ENCODE measurements at regions not wholly inside any gene's neighbourhood (a gene's known extent, or its start where the extent isn't known, plus 50 kb on each side); places are given as distances from the start of the nearest gene placed in this dataset.

GRCh38 chr5:20294696-20295095 is 306.7 kb upstream of the CDH18 start:
- TF ChIP-seq CREB1 (IDR thresholded peaks at IDR 0.05; ENCODE audit: low read depth) (no peak), TAF1 (IDR thresholded peaks at IDR 0.05; ENCODE audit: low read depth) (no peak), TEAD4 (IDR thresholded peaks at IDR 0.05) (no peak), EGR1 (IDR thresholded peaks at IDR 0.05) (no peak), TCF12 (IDR thresholded peaks at IDR 0.05; ENCODE audit: low read depth) (no peak), ZBTB7A (IDR thresholded peaks at IDR 0.05; ENCODE audit: low read depth) (no peak), YY1 (IDR thresholded peaks at IDR 0.05; ENCODE audit: low read depth) (no peak), FOXM1 (IDR thresholded peaks at IDR 0.05; ENCODE audit: borderline replicate concordance, low read depth) (no peak), RAD21 (IDR thresholded peaks at IDR 0.05; ENCODE audit: low read depth) (no peak), USF1 (IDR thresholded peaks at IDR 0.05) (no peak), NFIC (IDR thresholded peaks at IDR 0.05) (no peak), MAX (IDR thresholded peaks at IDR 0.05) (no peak), REST (IDR thresholded peaks at IDR 0.05; ENCODE audit: low read depth) (no peak), EP300 (IDR thresholded peaks at IDR 0.05; ENCODE audit: borderline replicate concordance) (no peak), CEBPB (IDR thresholded peaks at IDR 0.05) (no peak)

- TF ChIP-seq MAX (IDR thresholded peaks at IDR 0.05) (no peak), NFIC (IDR thresholded peaks at IDR 0.05) (no peak), USF1 (IDR thresholded peaks at IDR 0.05) (no peak)
Measured at GRCh38 chr5:20291766-20292165, 303.8 kb upstream of the CDH18 start.

- TF ChIP-seq CEBPB (IDR thresholded peaks at IDR 0.05) (peak; percentile 51; the same call in 1 of the 2 replicates), RAD21 (IDR thresholded peaks at IDR 0.05; ENCODE audit: low read depth) (no peak)
Measured at GRCh38 chr5:20287640-20288039, 299.6 kb upstream of the CDH18 start.

- TF ChIP-seq EP300 (IDR thresholded peaks at IDR 0.05; ENCODE audit: borderline replicate concordance) (no peak), MAX (IDR thresholded peaks at IDR 0.05) (no peak), USF1 (IDR thresholded peaks at IDR 0.05) (no peak), EGR1 (IDR thresholded peaks at IDR 0.05) (no peak), ZBTB7A (IDR thresholded peaks at IDR 0.05; ENCODE audit: low read depth) (no peak), YY1 (IDR thresholded peaks at IDR 0.05; ENCODE audit: low read depth) (no peak), TEAD4 (IDR thresholded peaks at IDR 0.05) (no peak)
Measured at GRCh38 chr5:20286512-20286911, 298.5 kb upstream of the CDH18 start.

- TF ChIP-seq CEBPB (IDR thresholded peaks at IDR 0.05) (no peak), CREB1 (IDR thresholded peaks at IDR 0.05; ENCODE audit: low read depth) (no peak), TEAD4 (IDR thresholded peaks at IDR 0.05) (no peak), EGR1 (IDR thresholded peaks at IDR 0.05) (no peak), ZBTB7A (IDR thresholded peaks at IDR 0.05; ENCODE audit: low read depth) (no peak), NFIC (IDR thresholded peaks at IDR 0.05) (no peak), USF1 (IDR thresholded peaks at IDR 0.05) (no peak), TAF1 (IDR thresholded peaks at IDR 0.05; ENCODE audit: low read depth) (no peak), YY1 (IDR thresholded peaks at IDR 0.05; ENCODE audit: low read depth) (no peak), TCF12 (IDR thresholded peaks at IDR 0.05; ENCODE audit: low read depth) (no peak)
Measured at GRCh38 chr5:20276959-20277263, 288.9 kb upstream of the CDH18 start.

- TF ChIP-seq TEAD4 (IDR thresholded peaks at IDR 0.05) (peak; percentile 81), REST (IDR thresholded peaks at IDR 0.05; ENCODE audit: low read depth) (no peak), YY1 (IDR thresholded peaks at IDR 0.05; ENCODE audit: low read depth) (no peak), NFIC (IDR thresholded peaks at IDR 0.05) (peak; percentile 71)
Measured at GRCh38 chr5:20276061-20276958, 288.3 kb upstream of the CDH18 start.

Data from Ishikawa (cell line).